Testis (tissue), 2 donors: ENCODE measurements at regions not wholly inside any gene's neighbourhood (a gene's known extent, or its start where the extent isn't known, plus 50 kb on each side); places are given as distances from the start of the nearest gene placed in this dataset.
"Not testable (repeated sequence)": the region's sequence is repeated elsewhere in the genome, so short reads cannot be mapped to it uniquely, and the experiment has no call there.

Source experiments
- DNase-seq: peaks from one replicate; pipeline ENCODE4 v3.0.0-alpha.2; 2019
- H3K27ac ChIP-seq, 2 donors: fragments of 200-600 bp; sonication (generic); one replicate each; pipeline ENCODE4 v1.5.1; 2019
- H3K27me3 ChIP-seq: fragments of 200-600 bp; sonication (generic); one replicate; pipeline ENCODE4 v1.5.1; 2019
- H3K36me3 ChIP-seq: fragments of 200-600 bp; sonication (generic); one replicate; pipeline ENCODE4 v1.5.1; 2017; ENCODE audit warnings: low read depth; ENCODE audit errors: missing control alignments
- H3K4me1 ChIP-seq: fragments of 200-600 bp; sonication (generic); one replicate; pipeline ENCODE4 v1.5.1; 2019
- H3K4me3 ChIP-seq, 2 donors: fragments of 200-600 bp; sonication (generic); one replicate each; pipeline ENCODE4 v1.5.1; 2017 to 2019
- H3K9me3 ChIP-seq: fragments of 200-600 bp; sonication (generic); one replicate; pipeline ENCODE4 v1.5.1; 2017
- POLR2A ChIP-seq: fragments of 450-650 bp; IDR thresholded peaks from one replicate; pipeline ENCODE4 v1.6.1; 2017; ENCODE audit warnings: antibody characterized with exemption, mild to moderate bottlenecking, moderate library complexity
- WGBS, 2 donors: methylation state at CpG; one replicate each; pipeline ENCODE4 v1.1.5; 2018; 5-methylcytosine and 5-hydroxymethylcytosine counted together
- intact Hi-C: fragments of 100-400 bp; cut with DNase I; formaldehyde crosslinking; loops from one replicate; pipeline ENCODE4 v1.15.1; 2023; ENCODE audit warnings: low total_unique reads
- TF ChIP-seq, protein P1 (sequence below), 3 experiments: fragments of 450-650 bp in 2 of 3; fragments of 200-600 bp in 1 of 3; sonication (generic) in 1 of 3; IDR thresholded peaks; one replicate each; pipeline ENCODE4 v1.5.1; 2016 to 2019; ENCODE audit warnings: antibody characterized with exemption in 3 of 3, mild to moderate bottlenecking in 2 of 3, moderate library complexity in 1 of 3

- no peak for TF ChIP-seq POLR2A
- TF ChIP-seq, protein P1, sequence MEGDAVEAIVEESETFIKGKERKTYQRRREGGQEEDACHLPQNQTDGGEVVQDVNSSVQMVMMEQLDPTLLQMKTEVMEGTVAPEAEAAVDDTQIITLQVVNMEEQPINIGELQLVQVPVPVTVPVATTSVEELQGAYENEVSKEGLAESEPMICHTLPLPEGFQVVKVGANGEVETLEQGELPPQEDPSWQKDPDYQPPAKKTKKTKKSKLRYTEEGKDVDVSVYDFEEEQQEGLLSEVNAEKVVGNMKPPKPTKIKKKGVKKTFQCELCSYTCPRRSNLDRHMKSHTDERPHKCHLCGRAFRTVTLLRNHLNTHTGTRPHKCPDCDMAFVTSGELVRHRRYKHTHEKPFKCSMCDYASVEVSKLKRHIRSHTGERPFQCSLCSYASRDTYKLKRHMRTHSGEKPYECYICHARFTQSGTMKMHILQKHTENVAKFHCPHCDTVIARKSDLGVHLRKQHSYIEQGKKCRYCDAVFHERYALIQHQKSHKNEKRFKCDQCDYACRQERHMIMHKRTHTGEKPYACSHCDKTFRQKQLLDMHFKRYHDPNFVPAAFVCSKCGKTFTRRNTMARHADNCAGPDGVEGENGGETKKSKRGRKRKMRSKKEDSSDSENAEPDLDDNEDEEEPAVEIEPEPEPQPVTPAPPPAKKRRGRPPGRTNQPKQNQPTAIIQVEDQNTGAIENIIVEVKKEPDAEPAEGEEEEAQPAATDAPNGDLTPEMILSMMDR (IDR thresholded peaks at IDR 0.05), result no peak
- intact Hi-C loops, result no loop called here
- no peak overlapping the region for H3K27ac ChIP-seq
- H3K9me3 ChIP-seq, result no peaks in the 10 kb centered on the region
- H3K4me3 ChIP-seq, result no peak overlapping the region
- no peaks in the 10 kb centered on the region for H3K4me1 ChIP-seq
- WGBS, 2 donors, result 81 to 86% methylated on average over 6 to 8 of the region's 8 CpGs
- no peaks in the 10 kb centered on the region for H3K27me3 ChIP-seq
- H3K36me3 ChIP-seq, result no peaks in the 10 kb centered on the region
- no peak for DNase-seq
Measured at GRCh38 chr3:110494728-110495127, 576.9 kb upstream of the NECTIN3 start.

GRCh38 chr3:110495201-110495927 is 576.3 kb upstream of the NECTIN3 start:
- intact Hi-C loops, result no loop called here

DNA sequence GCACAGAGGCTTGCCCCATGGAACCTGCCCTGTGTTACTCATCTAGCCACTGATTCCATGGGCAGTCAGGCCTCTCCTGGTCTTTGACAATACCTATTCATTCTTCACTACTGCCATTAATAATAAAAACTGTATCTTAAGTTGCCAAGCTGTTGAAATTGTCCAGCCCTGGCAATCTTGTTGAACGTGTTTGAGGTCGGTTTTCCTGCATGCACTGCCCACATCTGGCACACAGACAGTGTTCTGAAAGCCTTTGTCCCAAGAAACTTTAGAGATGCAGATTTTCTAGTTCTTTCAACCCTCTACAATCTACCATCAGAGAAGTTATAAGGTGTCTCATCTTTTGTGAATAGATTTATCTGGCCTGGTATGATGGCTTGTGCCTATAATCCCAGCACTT is 567.2 kb upstream of the NECTIN3 start:
- Histone ChIP-seq H3K27ac (no peak overlapping the region), H3K4me3 (no peak overlapping the region), H3K27me3 (no peaks in the 10 kb centered on the region), H3K36me3 (no peaks in the 10 kb centered on the region), H3K4me1 (no peaks in the 10 kb centered on the region), H3K9me3 (no peaks in the 10 kb centered on the region)
- no peak for DNase-seq
- 80 to 89% methylated on average over 2 of the region's 2 CpGs for WGBS, 2 donors
- intact Hi-C loops, result no loop called here
- no peak for TF ChIP-seq POLR2A
- TF ChIP-seq, protein P1 (IDR thresholded peaks at IDR 0.05), result no peak

More at GRCh38 chr3:110495201-110495927, 576.3 kb upstream of the NECTIN3 start:
- no peaks in the 10 kb centered on the region for H3K9me3 ChIP-seq
- no peaks in the 10 kb centered on the region for H3K4me1 ChIP-seq
- no peaks in the 10 kb centered on the region for H3K27me3 ChIP-seq
- no peak overlapping the region for H3K27ac ChIP-seq
- H3K36me3 ChIP-seq, result no peaks in the 10 kb centered on the region
- no peak overlapping the region for H3K4me3 ChIP-seq
- no peak for DNase-seq
- WGBS, 2 donors, result 77 to 80% methylated on average over 5 to 9 of the region's 9 CpGs
- no peak for TF ChIP-seq POLR2A
- TF ChIP-seq, protein P1 (IDR thresholded peaks at IDR 0.05), result no peak

DNA sequence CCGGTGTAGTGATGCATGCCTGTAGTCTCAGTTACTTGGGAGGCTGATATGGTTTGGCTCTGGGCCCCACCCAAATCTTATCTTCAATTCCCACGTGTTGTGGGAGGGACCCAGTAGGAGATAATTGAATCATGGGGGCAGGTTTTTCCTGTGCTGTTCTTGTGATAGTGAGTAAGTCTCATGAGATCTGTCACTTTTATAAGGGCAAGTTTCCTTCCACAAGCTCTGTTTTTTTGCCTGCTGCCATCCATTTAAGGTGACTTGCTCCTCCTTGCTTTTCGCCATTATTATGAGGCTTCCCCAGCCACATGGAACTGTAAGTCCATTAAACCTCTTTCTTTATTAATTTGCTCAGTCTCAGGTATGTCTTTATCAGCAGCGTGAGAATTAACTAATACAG is 566.7 kb upstream of the NECTIN3 start:
- WGBS, 2 donors, result 74 to 78% methylated on average over 4 of the region's 4 CpGs
- Histone ChIP-seq H3K36me3 (no peaks in the 10 kb centered on the region), H3K4me3 (no peak overlapping the region), H3K4me1 (no peaks in the 10 kb centered on the region), H3K9me3 (no peaks in the 10 kb centered on the region), H3K27ac (no peak overlapping the region), H3K27me3 (no peaks in the 10 kb centered on the region)
- TF ChIP-seq, protein P1 (IDR thresholded peaks at IDR 0.05), result no peak
- TF ChIP-seq POLR2A, result no peak
- DNase-seq, result no peak
- intact Hi-C loops, result no loop called here

DNA sequence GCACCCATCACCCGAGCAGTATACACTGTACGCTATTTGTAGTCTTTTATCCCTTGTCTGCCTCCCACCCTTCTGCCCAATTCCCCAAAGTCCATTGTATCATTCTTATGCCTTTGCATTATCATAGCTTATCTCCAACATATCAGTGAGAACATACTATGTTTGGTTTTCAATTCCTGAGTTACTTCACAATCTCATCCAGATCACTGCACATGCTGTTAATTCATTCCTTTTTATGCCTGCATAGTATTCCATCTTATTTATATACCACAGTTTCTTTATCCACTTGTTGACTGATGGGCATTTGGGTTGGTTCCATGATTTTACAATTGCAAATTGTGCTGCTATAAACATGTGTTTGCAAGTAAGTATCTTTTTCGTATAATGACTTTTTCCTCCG is 564.7 kb upstream of the NECTIN3 start:
- no peak overlapping the region for H3K27ac ChIP-seq
- TF ChIP-seq, protein P1 (IDR thresholded peaks at IDR 0.05), result no peak
- H3K36me3 ChIP-seq, result no peaks in the 10 kb centered on the region
- intact Hi-C loops, result no loop called here
- H3K4me1 ChIP-seq, result no peaks in the 10 kb centered on the region
- H3K27me3 ChIP-seq, result no peaks in the 10 kb centered on the region
- no peak overlapping the region for H3K4me3 ChIP-seq
- H3K9me3 ChIP-seq, result no peaks in the 10 kb centered on the region
- no peak for DNase-seq
- WGBS, 2 donors, result 83 to 94% methylated on average over 4 of the region's 4 CpGs

DNA sequence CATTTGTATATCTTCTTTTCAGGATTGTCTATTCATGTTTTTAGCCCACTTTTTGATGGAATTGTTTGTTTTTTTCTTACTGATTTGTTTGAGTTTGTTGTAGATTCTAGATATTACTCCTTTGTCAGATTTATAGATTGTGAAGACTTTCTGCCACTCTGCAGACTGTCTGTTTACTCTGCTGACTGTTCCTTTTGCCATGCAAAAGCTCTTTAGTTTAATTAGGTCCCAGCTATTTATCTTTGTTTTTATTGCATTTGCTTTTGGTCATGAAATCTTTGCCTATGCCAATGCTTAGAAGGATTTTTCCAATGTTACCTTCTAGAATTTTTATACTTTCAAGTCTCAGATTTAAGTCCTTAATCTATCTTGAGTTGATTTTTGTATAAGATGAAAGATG is 564.0 kb upstream of the NECTIN3 start:
- H3K4me3 ChIP-seq, H3K27me3 ChIP-seq, H3K36me3 ChIP-seq, DNase-seq, intact Hi-C loops, H3K27ac ChIP-seq, H3K4me1 ChIP-seq, H3K9me3 ChIP-seq: not testable (repeated sequence)
